AG09309 (cell line): ENCODE measurements at regions not wholly inside any gene's neighbourhood (a gene's known extent, or its start where the extent isn't known, plus 50 kb on each side); places are given as distances from the start of the nearest gene placed in this dataset.

Source experiments
- DNase-seq: peaks from one replicate; pipeline ENCODE4 v3.0.0-alpha.2; 2010; ENCODE audit warnings: low read depth
- H3K4me3 ChIP-seq: 2 replicates; pipeline ENCODE4 v1.5.1; 2011; ENCODE audit warnings: mild to moderate bottlenecking, low read depth, low read length, moderate library complexity; ENCODE audit not compliant: control insufficient read depth
- CTCF ChIP-seq: IDR thresholded peaks from 2 replicates; pipeline ENCODE4 v1.5.1; 2011; ENCODE audit warnings: mild to moderate bottlenecking, low read depth, low read length, inconsistent platforms; ENCODE audit not compliant: insufficient read depth, control insufficient read depth; ENCODE audit errors: missing control alignments

DNA sequence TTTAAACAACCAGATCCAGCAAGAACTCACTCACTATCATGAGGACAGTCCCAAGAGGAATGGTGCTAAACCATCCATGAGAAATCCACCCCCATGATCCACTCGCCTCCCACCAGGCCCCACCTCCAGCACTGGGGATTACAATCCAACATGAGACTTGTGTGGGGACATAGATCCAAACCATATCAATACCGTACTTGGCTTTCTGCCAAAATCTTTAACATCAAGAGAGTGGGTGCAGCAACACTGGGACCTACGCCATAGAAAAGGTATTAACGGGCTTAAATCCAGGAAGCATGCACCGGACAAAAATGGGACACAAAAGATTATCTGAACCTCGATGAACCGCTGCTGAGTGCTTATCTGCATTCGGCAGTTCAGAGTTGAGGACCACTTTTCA lies 322.3 kb upstream of the ARID1B start:
- H3K4me3 ChIP-seq = no peak overlapping the region
- no peak for TF ChIP-seq CTCF
- no peak for DNase-seq

- H3K4me3 ChIP-seq = no peak overlapping the region
- TF ChIP-seq CTCF = no peak
- DNase-seq = no peak
These were observed 325.5 kb upstream of the ARID1B start for GRCh38 chr6:156451726-156452125.

DNA sequence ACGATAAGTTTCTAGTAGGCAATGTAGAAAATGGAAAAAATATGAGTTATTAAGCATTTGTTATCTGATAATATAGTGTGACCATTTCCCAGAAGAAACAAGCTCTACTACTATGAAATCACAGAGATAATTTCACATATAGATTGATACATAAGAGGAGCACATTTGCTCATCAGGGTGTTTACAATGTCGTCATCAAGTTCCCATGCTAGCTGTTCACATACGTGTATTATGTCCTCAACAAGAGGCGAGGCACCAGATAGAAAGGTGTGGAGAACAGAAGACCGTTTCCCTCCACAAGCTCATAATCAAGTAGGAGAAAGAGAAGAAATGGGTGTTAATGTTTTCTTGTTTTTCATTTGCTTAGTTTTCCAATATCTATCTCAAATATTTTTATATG lies 326.1 kb upstream of the ARID1B start:
- no peak for DNase-seq
- TF ChIP-seq CTCF = no peak
- no peak overlapping the region for H3K4me3 ChIP-seq

DNA sequence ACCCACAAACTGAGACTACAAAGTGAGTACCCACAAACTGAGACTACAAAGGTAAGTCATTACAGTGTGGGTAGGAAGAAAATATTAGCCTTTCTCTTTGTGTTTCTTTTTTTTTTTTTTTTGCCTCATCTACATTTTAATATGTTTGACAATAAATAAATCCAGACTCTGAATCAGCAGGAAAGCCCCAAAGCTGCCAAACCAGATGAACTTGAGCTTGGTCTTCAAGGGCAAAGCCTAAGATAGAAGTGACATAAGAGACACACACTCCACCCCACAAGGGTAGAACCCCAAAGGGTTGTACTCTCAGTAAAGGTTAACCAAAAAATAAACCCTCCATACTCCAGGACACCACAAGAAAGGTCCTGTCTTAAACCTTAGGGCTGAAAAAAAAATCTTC lies 326.8 kb upstream of the ARID1B start:
- no peak for DNase-seq
- H3K4me3 ChIP-seq = no peak overlapping the region
- no peak for TF ChIP-seq CTCF

DNA sequence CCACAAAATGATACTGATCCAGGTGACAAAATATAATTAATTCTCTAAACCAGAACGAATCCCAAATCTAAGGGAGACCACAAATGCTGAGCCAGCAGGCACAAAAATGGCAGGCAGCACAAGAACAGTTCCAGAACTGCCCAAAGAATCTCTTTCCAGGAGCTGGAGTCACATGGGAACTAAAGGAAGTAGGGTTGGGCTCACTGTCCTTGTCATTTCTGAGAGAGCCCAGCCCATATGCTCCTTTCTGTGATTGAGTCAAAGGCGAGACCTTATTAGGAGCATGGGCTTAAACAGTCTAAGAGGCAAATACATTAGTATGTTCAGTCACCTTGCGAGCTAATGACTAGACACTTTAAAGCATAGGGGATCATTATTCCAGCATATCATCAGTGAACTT lies 327.6 kb upstream of the ARID1B start:
- TF ChIP-seq CTCF = no peak
- no peak for DNase-seq
- no peak overlapping the region for H3K4me3 ChIP-seq

GRCh38 chr6:156449128-156449527 lies 328.1 kb upstream of the ARID1B start:
- no peak for DNase-seq
- H3K4me3 ChIP-seq = no peak overlapping the region
- no peak for TF ChIP-seq CTCF

- no peak overlapping the region for H3K4me3 ChIP-seq
- no peak for DNase-seq
- no peak for TF ChIP-seq CTCF
These were observed 328.6 kb upstream of the ARID1B start for GRCh38 chr6:156448579-156448978.
